ENCODE measurements at regions not wholly inside any gene's neighbourhood (a gene's known extent, or its start where the extent isn't known, plus 50 kb on each side); places are given as distances from the start of the nearest gene placed in this dataset.

DNA sequence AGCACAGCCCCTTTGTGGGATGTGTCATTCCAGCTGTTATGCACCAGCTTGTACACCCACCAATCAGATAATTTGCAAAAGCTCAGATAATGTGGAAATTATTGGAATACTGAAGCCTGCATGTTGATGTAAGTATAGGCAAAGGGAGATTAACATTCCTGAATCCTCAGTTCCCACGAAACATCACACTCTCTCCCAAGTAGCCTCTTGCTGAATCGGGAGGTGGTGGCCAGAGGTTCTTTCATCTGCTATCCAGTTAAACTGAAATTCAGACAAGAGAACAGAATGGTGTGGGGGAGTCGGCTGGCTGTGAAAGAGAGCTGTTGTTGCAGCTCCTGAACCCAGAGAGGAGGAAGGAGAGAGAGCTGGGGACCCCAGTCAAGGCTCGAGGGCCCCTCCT is 170.9 kb downstream of the ZBTB18 start:
- no peak for DNase-seq

DNA sequence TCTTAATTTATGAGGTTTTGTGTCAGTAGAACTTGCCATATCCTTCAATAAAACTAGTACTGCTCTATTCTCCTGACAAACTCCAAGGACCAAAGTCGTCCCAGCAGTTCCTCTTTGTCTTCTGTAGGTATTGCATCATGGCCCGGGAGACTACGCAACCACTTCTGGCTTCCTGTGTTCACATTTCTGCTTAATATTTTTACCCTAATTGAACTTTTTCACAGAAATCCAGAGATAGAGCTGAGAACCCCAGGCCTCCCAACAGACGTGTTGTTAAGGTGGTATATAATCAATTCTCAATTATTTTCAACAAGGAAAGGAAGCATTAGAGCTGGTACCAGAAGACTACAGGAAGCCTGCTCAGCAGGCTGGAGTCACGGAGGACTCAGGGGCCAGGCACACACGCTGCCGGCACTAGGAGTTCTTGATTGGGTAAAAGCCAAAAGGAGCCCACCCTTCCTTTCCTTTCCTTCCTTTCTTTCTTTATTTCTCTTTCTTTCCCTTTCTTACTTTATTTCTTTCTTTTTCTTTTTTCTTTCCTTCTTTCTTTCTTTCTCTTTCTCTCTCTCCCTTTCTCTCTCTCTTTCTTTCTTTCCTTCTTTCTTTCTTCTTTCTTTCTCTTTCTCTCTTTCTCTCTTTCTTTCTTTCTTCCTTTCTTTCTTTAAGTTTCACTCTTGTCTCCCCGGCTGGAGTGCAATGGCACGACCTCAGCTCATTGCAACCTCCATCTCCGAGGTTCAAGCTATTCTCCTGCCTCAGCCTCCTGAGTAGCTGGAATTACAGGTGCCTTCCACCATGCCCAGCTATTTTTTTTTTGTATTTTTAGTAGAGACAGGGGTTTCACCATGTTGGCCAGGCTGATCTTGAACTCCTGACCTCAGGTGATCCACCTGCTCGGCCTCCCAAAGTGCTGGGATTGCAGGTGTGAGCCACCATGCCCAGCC is 173.7 kb downstream of the ZBTB18 start:
- peak; percentile 91 to 93 for DNase-seq

GRCh38 chr1:244226435-244226834 is 175.4 kb downstream of the ZBTB18 start:
- peak; percentile 62 to 69 for DNase-seq

GRCh38 chr1:244230470-244230869 is 179.4 kb downstream of the ZBTB18 start:
- DNase-seq = no peak

- DNase-seq = no peak
Observed at GRCh38 chr1:244231193-244231571, 180.1 kb downstream of the ZBTB18 start.

- DNase-seq = no peak
Observed at GRCh38 chr1:244231572-244232315, 180.7 kb downstream of the ZBTB18 start.

DNA sequence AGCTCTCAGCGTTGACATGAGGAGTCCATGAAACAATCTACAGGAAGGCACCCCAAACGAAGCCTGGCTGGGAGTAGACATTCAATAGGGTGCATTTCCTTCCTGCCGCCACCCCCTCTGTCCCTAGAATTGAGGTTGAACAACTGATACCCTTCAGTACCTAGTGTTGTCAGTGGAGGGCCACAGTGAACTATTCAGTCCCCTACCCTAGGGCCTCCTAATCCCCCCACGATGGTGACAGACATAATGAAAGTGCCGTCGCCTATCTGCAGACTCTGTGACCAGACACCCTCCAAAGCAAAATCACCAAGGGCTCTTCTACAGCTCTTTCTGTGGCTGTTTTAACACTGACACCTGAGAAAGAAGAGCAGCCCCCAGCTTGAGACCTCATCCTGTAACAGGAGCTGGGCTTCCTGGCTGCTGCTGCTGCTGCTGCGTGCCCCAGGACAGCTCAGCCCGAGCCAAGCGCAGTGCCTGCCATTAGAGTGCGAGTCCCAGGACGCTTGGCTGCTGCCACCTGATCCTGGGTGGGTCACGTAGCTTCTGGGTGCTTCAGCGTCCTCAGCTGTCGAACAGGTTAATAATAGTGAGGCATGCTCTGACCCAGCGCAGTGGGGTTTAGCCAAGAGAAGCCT is 183.0 kb downstream of the ZBTB18 start:
- no peak for DNase-seq

DNA sequence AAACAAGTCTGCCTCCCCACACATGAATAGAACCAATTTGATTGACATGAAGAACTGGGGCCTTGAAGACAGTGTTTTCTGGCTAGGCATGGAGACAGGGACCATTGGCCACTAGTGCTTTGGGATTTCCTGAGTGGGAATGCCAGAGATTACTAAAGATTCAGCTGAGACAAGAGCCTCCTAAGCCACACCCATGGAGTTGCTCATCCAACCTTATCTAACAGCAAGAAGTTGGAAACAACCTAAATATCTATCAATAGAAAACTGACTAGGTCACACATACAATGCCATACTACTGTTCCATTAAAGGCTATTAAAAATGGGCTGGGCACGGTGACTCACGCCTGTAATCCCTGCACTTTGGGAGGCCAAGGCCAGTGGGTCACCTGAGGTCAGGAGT is 184.1 kb downstream of the ZBTB18 start:
- DNase-seq = no peak

- no peak for DNase-seq
Observed at GRCh38 chr1:244236101-244236500, 185.0 kb downstream of the ZBTB18 start.

GRCh38 chr1:244236721-244237120 is 185.6 kb downstream of the ZBTB18 start:
- DNase-seq = no peak

DNA sequence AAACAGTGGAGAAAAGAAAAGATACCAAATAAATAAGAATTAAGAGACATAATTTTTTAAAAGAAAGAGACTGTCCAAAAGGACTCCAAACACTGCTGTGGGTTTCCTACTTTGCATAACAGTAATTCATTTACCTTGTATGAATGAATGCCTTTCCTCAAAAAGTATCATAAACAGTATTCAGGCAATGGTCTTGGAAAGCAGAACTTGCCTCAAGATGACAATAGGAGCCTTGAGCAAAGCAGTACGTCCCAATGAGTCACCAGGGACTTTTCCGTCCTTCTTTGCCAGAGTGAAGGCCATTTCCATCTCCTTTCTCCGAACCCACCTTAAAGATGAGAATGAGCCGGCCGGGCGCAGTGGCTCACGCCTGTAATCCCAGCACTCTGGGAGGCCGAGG is 186.4 kb downstream of the ZBTB18 start:
- peak; percentile 71 to 79 for DNase-seq

DNA sequence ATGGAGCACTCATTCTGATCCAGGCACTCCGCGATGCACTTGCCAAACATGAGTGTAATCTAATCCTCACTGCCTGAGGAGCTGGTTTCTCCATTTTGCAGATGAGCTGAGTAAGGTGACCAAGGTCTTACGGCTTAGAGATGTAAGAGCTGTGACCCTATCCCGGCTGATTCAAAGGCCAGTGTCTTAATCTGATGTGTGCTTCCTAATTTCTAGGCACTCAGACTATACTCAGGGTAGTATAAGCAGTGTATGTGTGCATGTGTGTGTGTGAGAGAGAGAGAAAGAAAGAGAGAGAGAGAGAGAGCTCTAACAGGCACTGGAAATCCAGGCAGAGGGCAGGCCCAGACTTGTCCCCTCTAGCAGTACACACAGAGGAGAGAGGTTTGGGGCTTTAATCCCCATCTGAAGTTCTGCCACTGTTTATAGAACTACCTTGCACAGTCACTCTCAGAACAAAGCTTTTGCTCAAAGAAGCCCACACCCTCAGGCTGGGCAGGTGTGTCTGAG is 188.2 kb downstream of the ZBTB18 start:
- DNase-seq = no peak

DNA sequence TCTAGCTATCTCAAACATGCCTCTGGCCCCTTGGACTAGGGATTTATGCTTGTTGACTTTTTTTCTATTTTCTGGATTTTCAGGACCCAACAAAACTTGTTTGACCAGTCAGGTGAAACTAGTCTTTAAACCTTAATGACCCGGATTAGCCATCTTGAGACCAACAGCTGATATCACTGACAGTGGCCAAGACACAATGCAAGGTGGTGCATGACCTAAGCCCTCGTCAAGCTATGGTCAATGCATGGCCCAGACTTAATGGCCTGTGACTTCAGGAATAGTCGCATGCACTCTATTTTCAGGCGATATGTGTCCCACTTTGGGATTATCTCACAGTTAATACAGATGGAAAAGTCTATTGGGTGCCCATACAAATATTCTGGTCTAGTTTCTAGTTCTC is 190.4 kb downstream of the ZBTB18 start:
- no peak for DNase-seq

DNA sequence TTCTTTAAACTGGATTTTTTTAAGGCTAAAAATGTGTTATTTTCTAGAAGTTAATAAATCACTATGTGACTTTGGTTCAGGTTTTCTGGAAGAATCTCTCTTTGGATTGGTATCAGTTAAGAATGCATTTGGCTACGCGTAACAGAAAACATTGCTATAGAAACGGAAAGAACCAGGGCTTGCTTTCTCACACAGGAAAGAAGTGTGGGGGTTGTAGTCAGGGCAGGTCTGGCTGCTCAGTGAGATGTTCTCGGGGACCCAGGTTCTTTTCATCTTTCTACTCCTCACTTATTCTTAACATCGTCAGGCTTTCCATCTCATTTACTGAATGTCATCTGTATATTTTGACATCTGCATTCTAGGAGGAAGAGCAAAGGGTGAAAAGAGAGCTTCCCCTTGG is 191.4 kb downstream of the ZBTB18 start:
- DNase-seq = no peak

DNA sequence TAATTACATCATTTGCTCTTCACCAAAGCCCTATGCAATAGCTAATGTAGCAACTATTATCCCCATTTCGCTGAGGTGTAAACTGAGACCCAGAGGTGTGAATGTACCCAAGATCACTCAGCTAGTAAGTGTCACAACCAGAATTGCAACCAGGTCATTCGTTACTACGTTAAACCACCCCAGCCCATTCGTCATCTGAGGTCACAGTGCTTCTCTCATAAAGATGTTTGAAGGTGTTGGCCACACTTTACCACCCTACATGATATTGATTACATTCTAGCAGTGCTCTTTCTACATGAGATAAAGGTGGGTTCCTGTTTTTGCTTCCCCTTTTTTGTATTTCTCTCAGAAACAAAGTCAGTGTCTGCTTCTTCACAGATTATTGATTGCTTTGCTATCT is 195.3 kb downstream of the ZBTB18 start:
- DNase-seq = no peak

GRCh38 chr1:244248426-244248825 is 197.3 kb downstream of the ZBTB18 start:
- DNase-seq = no peak

DNA sequence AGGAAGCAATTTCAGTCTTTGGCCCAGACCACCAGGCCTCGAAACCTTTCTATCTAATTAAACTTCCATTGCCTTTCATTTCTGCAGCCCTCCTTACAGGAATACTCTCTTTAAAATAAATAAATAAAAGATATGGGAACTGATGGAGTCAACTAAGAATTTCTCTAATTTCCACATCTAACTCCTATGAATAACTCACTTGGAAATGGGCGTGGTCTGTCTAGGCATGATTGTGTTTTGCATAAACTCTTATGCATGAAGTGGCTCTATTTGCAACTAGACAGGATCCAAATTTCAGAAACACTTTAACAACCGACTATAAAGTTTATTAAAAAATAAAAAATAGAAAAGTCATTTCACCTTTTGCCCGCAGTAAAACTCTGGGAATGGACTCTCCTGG is 199.5 kb downstream of the ADSS2 start:
- peak in 1 of 2 donors; percentile 10 for DNase-seq

GRCh38 chr1:244254467-244254866 is 197.2 kb downstream of the ADSS2 start:
- DNase-seq = peak; percentile 90 to 93

DNA sequence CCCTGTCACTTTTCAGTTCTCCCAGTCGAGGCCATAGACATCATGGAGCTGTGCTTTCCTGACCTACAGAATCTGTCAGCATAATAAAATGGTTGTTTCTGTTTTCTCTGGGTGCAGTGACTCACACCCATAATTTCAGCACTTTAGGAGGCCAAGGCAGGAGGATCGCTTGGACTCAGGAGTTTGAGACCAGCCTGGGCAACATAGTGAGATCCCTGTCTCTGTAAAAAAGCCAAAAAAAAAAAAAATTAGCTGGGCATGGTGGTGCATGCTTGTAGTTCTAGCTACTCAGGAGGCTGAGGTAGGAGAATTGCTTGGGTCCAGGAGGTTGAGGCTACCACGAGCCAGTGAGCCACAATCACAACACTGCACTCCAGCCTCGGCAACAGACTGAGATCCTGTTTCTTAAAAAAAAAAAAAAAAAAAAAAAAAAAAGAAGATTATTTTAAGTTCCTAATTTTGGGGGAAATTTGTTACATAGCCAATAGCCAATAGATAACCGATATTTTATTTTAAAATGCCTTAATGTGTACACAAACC is 196.2 kb downstream of the ADSS2 start:
- DNase-seq = no peak

DNA sequence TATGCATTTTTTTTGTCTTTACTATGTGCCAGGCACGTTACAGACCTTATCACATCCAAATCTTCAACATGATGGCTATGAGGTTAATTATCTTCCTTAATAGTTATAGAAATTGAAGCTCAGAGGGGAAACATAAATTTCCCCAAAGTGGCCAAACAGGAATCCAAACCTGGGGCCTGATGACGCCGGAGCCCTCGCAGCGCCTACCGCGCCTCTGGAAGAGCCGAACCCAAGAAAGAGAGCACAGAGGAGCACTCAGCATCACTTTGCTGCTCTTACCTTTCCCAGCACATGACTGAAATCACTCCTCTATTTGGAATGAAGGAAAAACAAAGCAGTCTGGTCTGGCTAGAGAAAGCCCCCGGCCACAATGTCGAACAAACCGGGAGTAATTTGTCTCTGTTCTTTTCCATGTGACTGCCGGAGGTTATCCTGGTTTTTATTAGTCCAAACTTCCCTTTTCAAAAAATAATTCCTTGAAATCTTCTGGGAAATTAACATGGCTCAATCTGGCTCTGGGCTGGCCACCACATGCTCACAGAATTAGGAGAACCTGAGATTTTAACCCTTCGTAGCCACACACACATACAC is 195.5 kb downstream of the ADSS2 start:
- DNase-seq = no peak

- DNase-seq = no peak
Observed at GRCh38 chr1:244264163-244264562, 187.5 kb downstream of the ADSS2 start.

DNA sequence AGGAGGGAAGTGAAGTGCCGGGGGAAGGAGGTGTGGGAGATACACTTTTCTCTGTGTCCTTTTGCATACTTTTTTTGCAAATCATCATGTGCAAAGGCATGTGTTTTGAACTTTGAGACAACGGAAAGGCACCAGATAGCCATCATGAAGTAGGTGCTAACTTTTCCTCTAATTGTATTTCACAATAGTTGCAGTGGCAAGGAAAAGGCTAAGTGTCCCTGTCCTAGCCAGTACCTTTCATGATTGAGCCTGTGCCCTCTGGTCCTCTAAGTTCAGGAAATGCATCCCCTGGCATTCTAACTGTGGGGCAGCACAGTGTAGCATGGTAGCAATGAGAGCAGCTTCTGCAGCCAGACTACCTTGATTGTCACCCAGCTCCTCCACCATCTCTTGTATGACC is 186.2 kb downstream of the ADSS2 start:
- no peak for DNase-seq

- no peak for DNase-seq
Observed at GRCh38 chr1:244269169-244269568, 182.5 kb downstream of the ADSS2 start.

Measured in inflammatory macrophage (primary cell).